Sigmoid colon (tissue), 6 donors: ENCODE measurements at regions not wholly inside any gene's neighbourhood (a gene's known extent, or its start where the extent isn't known, plus 50 kb on each side); places are given as distances from the start of the nearest gene placed in this dataset.

Experiments used
- DNase-seq: peaks from one replicate; pipeline ENCODE4 v3.0.0-alpha.2; 2019
- H3K27ac ChIP-seq, 4 donors: fragments of 200-600 bp; sonication (generic); one replicate each; pipeline ENCODE4 v1.5.1; 2016 to 2019; ENCODE audit warnings: mild to moderate bottlenecking in 1 of 4
- H3K27me3 ChIP-seq, 3 donors: fragments of 200-600 bp; sonication (generic); one replicate each; pipeline ENCODE4 v1.5.1; 2019; ENCODE audit warnings: mild to moderate bottlenecking in 1 of 3
- H3K36me3 ChIP-seq, 4 donors: fragments of 200-600 bp; sonication (generic); one replicate each; pipeline ENCODE4 v1.5.1; 2016 to 2019
- H3K4me1 ChIP-seq, 4 donors: fragments of 200-600 bp; sonication (generic); one replicate each; pipeline ENCODE4 v1.5.1; 2017 to 2019
- H3K4me3 ChIP-seq, 4 donors: fragments of 200-600 bp; sonication (generic); one replicate each; pipeline ENCODE4 v1.5.1; 2017 to 2019; ENCODE audit warnings: mild to moderate bottlenecking in 2 of 4, moderate library complexity in 1 of 4
- H3K9me3 ChIP-seq, 4 donors: fragments of 200-600 bp in 3 of 4; sonication (generic) in 3 of 4; one replicate each; pipeline versions ENCODE4 v1.5.1 to v1.6.1; 2013 to 2019
- EP300 ChIP-seq, 4 donors: sonication (generic); formaldehyde crosslinking; IDR thresholded peaks; one replicate each; pipeline ENCODE4 v1.6.1; 2017; ENCODE audit warnings: antibody characterized with exemption in 4 of 4
- POLR2A ChIP-seq, 2 donors: fragments of 450-650 bp; IDR thresholded peaks; one replicate each; pipeline ENCODE4 v1.6.1; 2016; ENCODE audit warnings: antibody characterized with exemption in 2 of 2, mild to moderate bottlenecking in 2 of 2, moderate library complexity in 2 of 2
- POLR2AphosphoS5 ChIP-seq, 4 donors: sonication (generic); formaldehyde crosslinking; IDR thresholded peaks; one replicate each; pipeline ENCODE4 v1.6.1; 2017; ENCODE audit warnings: antibody characterized with exemption in 4 of 4
- WGBS, 2 donors: extraction: QIAGEN DNeasy Blood & Tissue Kit; methylation state at CpG; one replicate each; pipeline ENCODE4 v1.1.7; 2013; 5-methylcytosine and 5-hydroxymethylcytosine counted together
- intact Hi-C: fragments of 100-400 bp; cut with DNase I; formaldehyde crosslinking; loops from one replicate; pipeline ENCODE4 v1.15.1; 2023
- TF ChIP-seq, protein P1 (sequence below), 4 experiments: fragments of 450-650 bp in 3 of 4; fragments of 200-600 bp in 1 of 4; IDR thresholded peaks; one replicate each; pipeline ENCODE4 v1.5.1; 2016 to 2019; ENCODE audit warnings: antibody characterized with exemption in 4 of 4, mild to moderate bottlenecking in 3 of 4, moderate library complexity in 2 of 4
- donor health status: healthy with polysubstance abuse.
- donor health status: healthy.

DNA sequence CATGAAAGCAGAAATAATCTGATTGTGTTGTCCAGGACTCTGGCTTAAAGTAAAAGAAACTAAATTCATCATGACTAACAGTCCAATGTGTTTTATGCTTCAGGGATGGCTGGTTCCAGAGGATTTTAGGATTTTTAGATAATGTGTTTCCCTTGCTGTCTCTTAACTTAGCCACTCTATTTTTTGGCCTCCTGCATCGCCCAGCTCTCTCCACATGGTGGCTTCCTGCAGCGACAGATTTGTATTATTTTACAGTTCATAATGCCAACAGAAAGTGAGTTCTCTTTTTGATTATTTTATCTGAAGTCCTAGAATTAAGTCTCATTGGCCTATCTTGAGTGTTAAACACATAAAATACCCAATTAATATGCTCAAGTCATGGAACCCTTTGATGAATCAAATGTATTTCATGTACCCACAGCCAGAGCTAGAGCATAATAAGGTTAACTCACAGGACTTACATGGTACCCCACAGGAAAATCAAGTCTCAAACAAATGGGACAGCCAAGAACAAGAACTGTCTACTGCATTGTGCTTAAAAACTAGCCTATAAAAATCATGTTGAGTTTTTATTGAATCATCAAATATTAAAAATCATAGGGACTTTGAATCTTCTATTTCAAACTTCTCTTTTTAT lies 582.5 kb downstream of the DOK5 start:
- H3K27me3 ChIP-seq, result no peaks in the 10 kb centered on the region
- TF ChIP-seq POLR2AphosphoS5 (IDR thresholded peaks at IDR 0.05) (no peak), EP300 (IDR thresholded peaks at IDR 0.05) (no peak), POLR2A (IDR thresholded peaks at IDR 0.05) (no peak)
- TF ChIP-seq, protein P1, sequence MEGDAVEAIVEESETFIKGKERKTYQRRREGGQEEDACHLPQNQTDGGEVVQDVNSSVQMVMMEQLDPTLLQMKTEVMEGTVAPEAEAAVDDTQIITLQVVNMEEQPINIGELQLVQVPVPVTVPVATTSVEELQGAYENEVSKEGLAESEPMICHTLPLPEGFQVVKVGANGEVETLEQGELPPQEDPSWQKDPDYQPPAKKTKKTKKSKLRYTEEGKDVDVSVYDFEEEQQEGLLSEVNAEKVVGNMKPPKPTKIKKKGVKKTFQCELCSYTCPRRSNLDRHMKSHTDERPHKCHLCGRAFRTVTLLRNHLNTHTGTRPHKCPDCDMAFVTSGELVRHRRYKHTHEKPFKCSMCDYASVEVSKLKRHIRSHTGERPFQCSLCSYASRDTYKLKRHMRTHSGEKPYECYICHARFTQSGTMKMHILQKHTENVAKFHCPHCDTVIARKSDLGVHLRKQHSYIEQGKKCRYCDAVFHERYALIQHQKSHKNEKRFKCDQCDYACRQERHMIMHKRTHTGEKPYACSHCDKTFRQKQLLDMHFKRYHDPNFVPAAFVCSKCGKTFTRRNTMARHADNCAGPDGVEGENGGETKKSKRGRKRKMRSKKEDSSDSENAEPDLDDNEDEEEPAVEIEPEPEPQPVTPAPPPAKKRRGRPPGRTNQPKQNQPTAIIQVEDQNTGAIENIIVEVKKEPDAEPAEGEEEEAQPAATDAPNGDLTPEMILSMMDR (IDR thresholded peaks at IDR 0.05), result no peak
- H3K27ac ChIP-seq, result no peak overlapping the region
- intact Hi-C loops, result no loop called here
- no peaks in the 10 kb centered on the region for H3K36me3 ChIP-seq
- peaks cover 0 to 2% (median 0%) of the 10 kb centered on the region in 4 donors for H3K9me3 ChIP-seq
- WGBS, 2 donors, result 38 to 51% methylated on average over 2 of the region's 2 CpGs
- no peak overlapping the region for H3K4me3 ChIP-seq
- DNase-seq, result no peak
- H3K4me1 ChIP-seq, result no peaks in the 10 kb centered on the region

DNA sequence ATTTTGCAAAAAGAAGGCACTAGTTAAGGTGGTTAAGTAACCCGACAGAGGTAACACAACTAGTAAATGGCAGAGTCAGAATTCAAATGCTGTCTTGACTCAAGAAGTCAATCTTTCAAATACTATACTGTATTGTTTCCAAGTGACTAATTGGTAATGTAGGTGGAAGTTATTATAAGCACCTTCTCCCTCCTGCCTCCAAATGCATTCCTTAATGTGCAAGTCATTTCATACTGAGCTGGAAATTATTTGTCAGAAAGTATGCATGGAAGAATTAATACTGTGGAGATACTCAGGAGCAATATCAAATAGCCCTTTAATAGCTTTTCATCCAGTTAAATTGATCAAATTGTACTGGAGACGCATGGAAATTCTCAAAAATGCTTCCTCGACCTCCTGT lies 579.1 kb downstream of the DOK5 start:
- no peak overlapping the region for H3K27ac ChIP-seq
- no peak for DNase-seq
- no peak overlapping the region for H3K4me3 ChIP-seq
- WGBS, 2 donors, result 82 to 90% methylated on average over 3 of the region's 3 CpGs
- H3K27me3 ChIP-seq, result no peaks in the 10 kb centered on the region
- intact Hi-C loops, result no loop called here
- no peaks in the 10 kb centered on the region for H3K4me1 ChIP-seq
- H3K9me3 ChIP-seq, result no peaks in the 10 kb centered on the region
- TF ChIP-seq, protein P1 (IDR thresholded peaks at IDR 0.05), result no peak
- TF ChIP-seq POLR2A (IDR thresholded peaks at IDR 0.05) (no peak), POLR2AphosphoS5 (IDR thresholded peaks at IDR 0.05) (no peak), EP300 (IDR thresholded peaks at IDR 0.05) (no peak)
- H3K36me3 ChIP-seq, result no peaks in the 10 kb centered on the region

DNA sequence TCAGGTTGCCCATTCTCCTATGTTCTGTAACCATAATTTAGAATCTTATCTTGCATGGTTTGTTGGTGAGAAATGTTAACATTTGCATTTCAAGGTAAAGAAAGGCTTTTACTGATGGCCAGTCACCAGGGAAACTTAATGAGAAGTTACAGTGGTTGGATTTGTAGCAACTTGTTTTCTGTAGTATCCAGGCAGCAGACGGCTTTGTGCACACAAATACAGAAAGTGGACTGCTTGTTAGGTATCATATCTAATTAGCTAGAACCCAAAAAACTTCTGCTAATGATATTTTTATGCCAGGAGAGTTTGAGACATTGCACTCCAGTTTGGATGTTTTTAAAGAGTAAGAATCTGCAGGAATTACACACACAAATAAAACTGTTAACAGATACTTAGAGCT lies 578.0 kb downstream of the DOK5 start:
- Histone ChIP-seq H3K36me3 (no peaks in the 10 kb centered on the region), H3K27me3 (no peaks in the 10 kb centered on the region), H3K4me3 (no peak overlapping the region), H3K27ac (no peak overlapping the region), H3K4me1 (no peaks in the 10 kb centered on the region), H3K9me3 (no peaks in the 10 kb centered on the region)
- DNase-seq, result no peak
- WGBS, 2 donors, result 68 to 86% methylated on average over 1 of the region's 1 CpG
- intact Hi-C loops, result no loop called here
- TF ChIP-seq, protein P1 (IDR thresholded peaks at IDR 0.05), result no peak
- no peak for TF ChIP-seq EP300 (IDR thresholded peaks at IDR 0.05)
- no peak for TF ChIP-seq POLR2AphosphoS5 (IDR thresholded peaks at IDR 0.05)
- TF ChIP-seq POLR2A (IDR thresholded peaks at IDR 0.05), result no peak

DNA sequence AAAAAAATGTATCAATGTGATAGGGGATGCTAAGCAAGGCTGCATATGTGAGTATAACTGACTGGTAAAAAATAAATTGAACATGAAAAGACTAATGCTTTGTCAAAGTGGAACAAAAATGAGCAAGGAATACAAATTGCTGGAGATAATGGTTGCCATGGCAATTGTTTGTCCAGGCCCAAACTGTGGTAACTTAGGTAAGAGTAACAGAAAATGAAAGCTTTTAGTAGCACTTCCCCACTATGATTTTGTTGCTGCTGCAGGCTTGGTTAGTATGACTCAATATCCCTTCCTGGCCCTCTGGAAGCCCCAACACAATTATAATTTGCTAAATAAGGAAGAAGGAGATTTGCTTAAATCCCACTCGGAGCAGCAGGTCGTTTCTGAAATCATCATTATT lies 577.1 kb downstream of the DOK5 start:
- 74 to 80% methylated on average over 2 of the region's 2 CpGs for WGBS, 2 donors
- intact Hi-C loops, result no loop called here
- H3K27me3 ChIP-seq, result no peaks in the 10 kb centered on the region

More for the DNA sequence above, 577.1 kb downstream of the DOK5 start:
- Histone ChIP-seq H3K36me3 (no peaks in the 10 kb centered on the region), H3K4me3 (no peak overlapping the region), H3K4me1 (no peaks in the 10 kb centered on the region), H3K27ac (no peak overlapping the region), H3K9me3 (no peaks in the 10 kb centered on the region)
- TF ChIP-seq POLR2A (IDR thresholded peaks at IDR 0.05) (no peak), POLR2AphosphoS5 (IDR thresholded peaks at IDR 0.05) (no peak), EP300 (IDR thresholded peaks at IDR 0.05) (no peak)
- TF ChIP-seq, protein P1 (IDR thresholded peaks at IDR 0.05), result no peak
- no peak for DNase-seq
